IPS-15b (cell line): ENCODE measurements at regions not wholly inside any gene's neighbourhood (a gene's known extent, or its start where the extent isn't known, plus 50 kb on each side); places are given as distances from the start of the nearest gene placed in this dataset.
"Not testable (repeated sequence)": the region's sequence is repeated elsewhere in the genome, so short reads cannot be mapped to it uniquely, and the experiment has no call there.

Experiments used
- H3K27me3 ChIP-seq: one replicate; pipeline ENCODE4 v1.6.1; 2013; ENCODE audit warnings: low read length; ENCODE audit not compliant: control insufficient read depth, insufficient read depth
- H3K36me3 ChIP-seq: one replicate; pipeline ENCODE4 v1.6.1; 2013; ENCODE audit warnings: low read length; ENCODE audit not compliant: control insufficient read depth, insufficient read depth
- H3K4me1 ChIP-seq: one replicate; pipeline ENCODE4 v1.6.1; 2013; ENCODE audit warnings: mild to moderate bottlenecking, low read length; ENCODE audit not compliant: control insufficient read depth, insufficient read depth
- H3K4me3 ChIP-seq: one replicate; pipeline ENCODE4 v1.5.1; 2013; ENCODE audit warnings: low read depth, low read length
- H3K9ac ChIP-seq: one replicate; pipeline ENCODE4 v1.6.1; 2013; ENCODE audit warnings: low read depth, mild to moderate bottlenecking, low read length
- H3K9me3 ChIP-seq: one replicate; pipeline ENCODE4 v1.6.1; 2013; ENCODE audit warnings: mild to moderate bottlenecking, low read length; ENCODE audit not compliant: control insufficient read depth, insufficient read depth

- no peaks in the 10 kb centered on the region for H3K27me3 ChIP-seq
- no peaks in the 10 kb centered on the region for H3K4me1 ChIP-seq
- no peaks in the 10 kb centered on the region for H3K36me3 ChIP-seq
- H3K9ac ChIP-seq = no peak overlapping the region
- no peaks in the 10 kb centered on the region for H3K9me3 ChIP-seq
- no peak overlapping the region for H3K4me3 ChIP-seq
Observed at GRCh38 chr2:195162918-195163317, 494.1 kb upstream of the SLC39A10 start.

GRCh38 chr2:195162194-195162593 lies 494.8 kb upstream of the SLC39A10 start:
- Histone ChIP-seq H3K4me1 (no peaks in the 10 kb centered on the region), H3K36me3 (no peaks in the 10 kb centered on the region), H3K9me3 (no peaks in the 10 kb centered on the region), H3K9ac (no peak overlapping the region), H3K4me3 (no peak overlapping the region), H3K27me3 (no peaks in the 10 kb centered on the region)

GRCh38 chr2:195160963-195161362 lies 496.1 kb upstream of the SLC39A10 start:
- no peak overlapping the region for H3K9ac ChIP-seq
- H3K27me3 ChIP-seq = no peaks in the 10 kb centered on the region
- H3K4me3 ChIP-seq = no peak overlapping the region
- no peaks in the 10 kb centered on the region for H3K4me1 ChIP-seq
- H3K36me3 ChIP-seq = no peaks in the 10 kb centered on the region
- H3K9me3 ChIP-seq = no peaks in the 10 kb centered on the region

- Histone ChIP-seq H3K9me3 (no peaks in the 10 kb centered on the region), H3K36me3 (no peaks in the 10 kb centered on the region), H3K4me3 (no peak overlapping the region), H3K4me1 (no peaks in the 10 kb centered on the region), H3K9ac (no peak overlapping the region), H3K27me3 (no peaks in the 10 kb centered on the region)
Observed at GRCh38 chr2:195151711-195152110, 505.3 kb upstream of the SLC39A10 start.

- Histone ChIP-seq H3K4me1 (no peaks in the 10 kb centered on the region), H3K9me3 (no peaks in the 10 kb centered on the region), H3K9ac (no peak overlapping the region), H3K36me3 (no peaks in the 10 kb centered on the region), H3K27me3 (no peaks in the 10 kb centered on the region), H3K4me3 (no peak overlapping the region)
Observed at GRCh38 chr2:195150819-195151218, 506.2 kb upstream of the SLC39A10 start.

GRCh38 chr2:195148004-195148403 lies 509.0 kb upstream of the SLC39A10 start:
- no peaks in the 10 kb centered on the region for H3K4me1 ChIP-seq
- no peaks in the 10 kb centered on the region for H3K9me3 ChIP-seq
- H3K27me3 ChIP-seq = no peaks in the 10 kb centered on the region
- no peaks in the 10 kb centered on the region for H3K36me3 ChIP-seq
- no peak overlapping the region for H3K4me3 ChIP-seq
- no peak overlapping the region for H3K9ac ChIP-seq

- Histone ChIP-seq H3K36me3 (no peaks in the 10 kb centered on the region), H3K4me1 (no peaks in the 10 kb centered on the region), H3K27me3 (no peaks in the 10 kb centered on the region), H3K4me3 (no peak overlapping the region), H3K9me3 (no peaks in the 10 kb centered on the region), H3K9ac (no peak overlapping the region)
Observed at GRCh38 chr2:195146761-195147541, 510.1 kb upstream of the SLC39A10 start.

GRCh38 chr2:195138435-195138834 lies 518.6 kb upstream of the SLC39A10 start:
- H3K27me3 ChIP-seq = no peaks in the 10 kb centered on the region
- H3K4me3 ChIP-seq = no peak overlapping the region
- H3K9ac ChIP-seq = no peak overlapping the region
- no peaks in the 10 kb centered on the region for H3K4me1 ChIP-seq
- H3K9me3 ChIP-seq = no peaks in the 10 kb centered on the region
- no peaks in the 10 kb centered on the region for H3K36me3 ChIP-seq

GRCh38 chr2:195125889-195126288 lies 531.1 kb upstream of the SLC39A10 start:
- not testable (repeated sequence) for H3K36me3 ChIP-seq, H3K4me3 ChIP-seq, H3K27me3 ChIP-seq, H3K9ac ChIP-seq, H3K9me3 ChIP-seq, H3K4me1 ChIP-seq

GRCh38 chr2:195124391-195125079 lies 532.5 kb upstream of the SLC39A10 start:
- no peaks in the 10 kb centered on the region for H3K27me3 ChIP-seq
- no peaks in the 10 kb centered on the region for H3K4me1 ChIP-seq
- H3K9ac ChIP-seq = no peak overlapping the region
- no peaks in the 10 kb centered on the region for H3K9me3 ChIP-seq
- no peaks in the 10 kb centered on the region for H3K36me3 ChIP-seq
- H3K4me3 ChIP-seq = no peak overlapping the region

GRCh38 chr2:195122653-195123052 lies 534.4 kb upstream of the SLC39A10 start:
- H3K9me3 ChIP-seq = no peaks in the 10 kb centered on the region
- no peaks in the 10 kb centered on the region for H3K4me1 ChIP-seq
- H3K36me3 ChIP-seq = no peaks in the 10 kb centered on the region
- no peak overlapping the region for H3K9ac ChIP-seq
- no peak overlapping the region for H3K4me3 ChIP-seq
- no peaks in the 10 kb centered on the region for H3K27me3 ChIP-seq

- Histone ChIP-seq H3K9ac (no peak overlapping the region), H3K4me1 (no peaks in the 10 kb centered on the region), H3K4me3 (no peak overlapping the region), H3K9me3 (no peaks in the 10 kb centered on the region), H3K27me3 (no peaks in the 10 kb centered on the region), H3K36me3 (no peaks in the 10 kb centered on the region)
Observed at GRCh38 chr2:195121341-195121740, 535.7 kb upstream of the SLC39A10 start.
